ENCODE measurements at regions not wholly inside any gene's neighbourhood (a gene's known extent, or its start where the extent isn't known, plus 50 kb on each side); places are given as distances from the start of the nearest gene placed in this dataset.

DNA sequence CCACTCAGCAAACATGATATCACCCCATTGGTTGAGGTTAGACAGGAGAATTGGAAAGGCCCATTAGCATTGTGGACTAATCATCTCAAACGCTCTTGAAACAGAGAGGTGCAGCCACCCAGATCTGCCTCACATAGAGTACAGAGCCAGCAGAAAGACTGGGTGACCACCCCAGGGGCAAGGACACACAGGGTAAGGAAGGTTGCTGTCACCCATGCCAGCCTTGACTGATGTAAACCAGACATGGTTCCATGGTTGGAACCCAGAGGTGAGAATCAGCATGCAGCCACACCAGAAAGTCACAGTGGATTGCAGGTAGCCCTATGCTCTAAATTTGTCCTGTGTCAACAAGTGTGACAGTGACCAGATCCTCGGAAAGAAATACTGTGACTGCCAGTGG lies 1268.8 kb downstream of the EFNB2 start:
- ATAC-seq (ENCODE audit: low read depth) = no peak
- Histone ChIP-seq H3K4me1 (ENCODE audit: control insufficient read depth, insufficient read depth, low read length) (no peaks in the 10 kb centered on the region), H2BK15ac (ENCODE audit: low read depth, low read length) (no peak overlapping the region), H2BK20ac (ENCODE audit: low read depth, low read length) (no peak overlapping the region), H3K4ac (ENCODE audit: low read depth, low read length) (no peak overlapping the region), H3K14ac (replicated peaks; ENCODE audit: low read depth, low read length) (no peak overlapping the region; the same call in 1 of the 2 replicates), H2AK5ac (ENCODE audit: low read depth, low read length) (no peak overlapping the region), H3K27me3 (ENCODE audit: control insufficient read depth, insufficient read depth, low read length) (no peaks in the 10 kb centered on the region), H4K5ac (ENCODE audit: low read depth, low read length) (no peak overlapping the region), H2AFZ (replicated peaks; ENCODE audit: low read length, poor library complexity) (no peak overlapping the region), H3K56ac (ENCODE audit: extremely low read depth, insufficient read depth, low read length) (no peak overlapping the region), H2BK5ac (ENCODE audit: low read depth, low read length, poor library complexity, severe bottlenecking) (no peak overlapping the region), H2BK120ac (ENCODE audit: low read depth, low read length) (no peak overlapping the region), H3K79me1 (ENCODE audit: low read depth in 1 of 2, low read length in 2 of 2) (no peaks in the 10 kb centered on the region), H3K4me2 (ENCODE audit: low read depth, low read length) (no peak overlapping the region), H4K8ac (ENCODE audit: low read depth in 2 of 2, low read length in 2 of 2) (no peak overlapping the region), H3K9ac (ENCODE audit: low read depth, low read length) (no peak overlapping the region), H3K18ac (ENCODE audit: low read depth, low read length) (no peak overlapping the region), H3K27ac (ENCODE audit: insufficient read depth, low read length) (no peak overlapping the region), H4K91ac (ENCODE audit: insufficient read depth, low read depth, low read length) (no peak overlapping the region), H3K36me3 (ENCODE audit: control insufficient read depth, insufficient read depth, low read length) (no peaks in the 10 kb centered on the region), H3K23ac (ENCODE audit: low read depth, low read length) (no peak overlapping the region), H3K4me3 (ENCODE audit: insufficient read depth, low read depth, low read length) (no peak overlapping the region), H2AK9ac (replicated peaks; ENCODE audit: low read depth, low read length, poor library complexity) (no peak overlapping the region), H3K9me3 (ENCODE audit: control insufficient read depth, insufficient read depth, low read length) (no peaks in the 10 kb centered on the region), H4K20me1 (ENCODE audit: insufficient read depth, low read length) (no peaks in the 10 kb centered on the region), H3K9me1 (ENCODE audit: insufficient read depth, low read length) (no peaks in the 10 kb centered on the region)
- intact Hi-C loops (cut with micrococcal nuclease) = no loop called here
- POLR2A ChIA-PET (ENCODE audit: unreplicated experiment) = no interaction called here
- dilution Hi-C loops (cut with HindIII; ENCODE audit: low sequenced_read_pairs, unreplicated experiment) = no loop called here
- CTCF ChIA-PET = no interaction called here
- no CpG with 5 or more reads among the region's 2 CpGs for WGBS, 2 experiments (ENCODE audit: extremely low coverage in 2 of 2, insufficient read length in 1 of 2)
- in situ Hi-C loops (cut with MboI; ENCODE audit: low sequenced_read_pairs) = no loop called here
- TF ChIP-seq POLR2A (IDR thresholded peaks at IDR 0.05; ENCODE audit: low read depth, low read length) = no peak
- no peak for TF ChIP-seq MXI1 (IDR thresholded peaks at IDR 0.05; ENCODE audit: borderline replicate concordance, low read depth, low read length)
- no peak for TF ChIP-seq MAZ (IDR thresholded peaks at IDR 0.05; ENCODE audit: borderline replicate concordance, low read depth, low read length)
- no peak for TF ChIP-seq CEBPB (IDR thresholded peaks at IDR 0.05; ENCODE audit: low read depth, low read length)
- TF ChIP-seq RFX5 (IDR thresholded peaks at IDR 0.05; ENCODE audit: low read depth, low read length) = no peak
- TF ChIP-seq USF2 (IDR thresholded peaks at IDR 0.05; ENCODE audit: low read depth, low read length) = no peak
- no peak for TF ChIP-seq FOS (IDR thresholded peaks at IDR 0.05; ENCODE audit: low read depth, low read length)
- TF ChIP-seq, protein P1, sequence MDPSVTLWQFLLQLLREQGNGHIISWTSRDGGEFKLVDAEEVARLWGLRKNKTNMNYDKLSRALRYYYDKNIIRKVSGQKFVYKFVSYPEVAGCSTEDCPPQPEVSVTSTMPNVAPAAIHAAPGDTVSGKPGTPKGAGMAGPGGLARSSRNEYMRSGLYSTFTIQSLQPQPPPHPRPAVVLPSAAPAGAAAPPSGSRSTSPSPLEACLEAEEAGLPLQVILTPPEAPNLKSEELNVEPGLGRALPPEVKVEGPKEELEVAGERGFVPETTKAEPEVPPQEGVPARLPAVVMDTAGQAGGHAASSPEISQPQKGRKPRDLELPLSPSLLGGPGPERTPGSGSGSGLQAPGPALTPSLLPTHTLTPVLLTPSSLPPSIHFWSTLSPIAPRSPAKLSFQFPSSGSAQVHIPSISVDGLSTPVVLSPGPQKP (IDR thresholded peaks at IDR 0.05; ENCODE audit: borderline replicate concordance, low read depth, low read length) = no peak
- TF ChIP-seq NFE2L2 (IDR thresholded peaks at IDR 0.05; ENCODE audit: low read depth, low read length) = no peak
- TF ChIP-seq MAFK (IDR thresholded peaks at IDR 0.05; ENCODE audit: low read depth, low read length) = no peak
- no peak for TF ChIP-seq SMC3 (IDR thresholded peaks at IDR 0.05; ENCODE audit: low read depth, low read length)
- no peak for TF ChIP-seq CTCF (conservative IDR thresholded peaks at IDR 0.05; ENCODE audit: low read depth, low read length)
- TF ChIP-seq BHLHE40 (IDR thresholded peaks at IDR 0.05; ENCODE audit: low read depth, low read length) = no peak
- no peak for TF ChIP-seq RCOR1 (IDR thresholded peaks at IDR 0.05; ENCODE audit: insufficient replicate concordance, low read length)
- no peak for TF ChIP-seq RAD21 (IDR thresholded peaks at IDR 0.05; ENCODE audit: low read length)
- TF ChIP-seq CHD1 (IDR thresholded peaks at IDR 0.05; ENCODE audit: low read depth, low read length) = no peak
- DNase-seq = no peak
- no TSS peak for BruUV-seq (replicated peaks)

Measured in IMR-90 (cell line).